Pons (tissue), 1 donor: ENCODE measurements at regions not wholly inside any gene's neighbourhood (a gene's known extent, or its start where the extent isn't known, plus 50 kb on each side); places are given as distances from the start of the nearest gene placed in this dataset.

Experiments
- DNase-seq: peaks from one replicate; pipeline ENCODE4 v3.0.0-alpha.2; 2016; ENCODE audit warnings: low spot score

GRCh38 chr10:53749439-53749838, 976.9 kb upstream of the MBL2 start:
- DNase-seq: no peak

- no peak for DNase-seq
These were observed 975.7 kb upstream of the MBL2 start for GRCh38 chr10:53748319-53748718.

GRCh38 chr10:53744746-53745145, 972.2 kb upstream of the MBL2 start:
- no peak for DNase-seq

GRCh38 chr10:53744176-53744575, 971.6 kb upstream of the MBL2 start:
- DNase-seq: no peak

- DNase-seq: no peak
These were observed 964.5 kb upstream of the MBL2 start for GRCh38 chr10:53737132-53737531.

- no peak for DNase-seq
These were observed 954.3 kb upstream of the MBL2 start for GRCh38 chr10:53726921-53727320.

GRCh38 chr10:53724581-53724980, 952.0 kb upstream of the MBL2 start:
- DNase-seq: no peak

GRCh38 chr10:53719658-53720057, 947.1 kb upstream of the MBL2 start:
- DNase-seq: no peak

- DNase-seq: no peak
These were observed 943.6 kb upstream of the MBL2 start for GRCh38 chr10:53716156-53716555.

GRCh38 chr10:53713431-53713830, 940.8 kb upstream of the MBL2 start:
- DNase-seq: no peak

- DNase-seq: no peak
These were observed 929.9 kb upstream of the MBL2 start for GRCh38 chr10:53702489-53702888.

GRCh38 chr10:53701213-53701612, 928.6 kb upstream of the MBL2 start:
- DNase-seq: no peak

GRCh38 chr10:53700278-53700677, 927.7 kb upstream of the MBL2 start:
- no peak for DNase-seq

GRCh38 chr10:53699684-53700083, 927.1 kb upstream of the MBL2 start:
- DNase-seq: no peak

- DNase-seq: no peak
These were observed 926.6 kb upstream of the MBL2 start for GRCh38 chr10:53699231-53699630.

GRCh38 chr10:53697038-53697437, 924.5 kb upstream of the MBL2 start:
- no peak for DNase-seq

GRCh38 chr10:53690524-53691240, 918.1 kb upstream of the MBL2 start:
- no peak for DNase-seq

GRCh38 chr10:53687800-53688199, 915.2 kb upstream of the MBL2 start:
- no peak for DNase-seq

GRCh38 chr10:53682885-53683284, 910.3 kb upstream of the MBL2 start:
- no peak for DNase-seq

GRCh38 chr10:53682458-53682857, 909.9 kb upstream of the MBL2 start:
- DNase-seq: no peak

- DNase-seq: no peak
These were observed 907.1 kb upstream of the MBL2 start for GRCh38 chr10:53679666-53680065.

GRCh38 chr10:53675177-53675576, 902.6 kb upstream of the MBL2 start:
- no peak for DNase-seq

- DNase-seq: no peak
These were observed 894.5 kb upstream of the MBL2 start for GRCh38 chr10:53667063-53667462.

GRCh38 chr10:53664282-53665019, 891.9 kb upstream of the MBL2 start:
- DNase-seq: peak; percentile 3
